WTC11 (cell line): ENCODE measurements at regions not wholly inside any gene's neighbourhood (a gene's known extent, or its start where the extent isn't known, plus 50 kb on each side); places are given as distances from the start of the nearest gene placed in this dataset.

Experiments
- ATAC-seq: fragments of 200-7000 bp; cut with Tn5 transposase; 2 replicates; pipeline ENCODE4 v1.10.0; 2021; ENCODE audit warnings: mild to moderate bottlenecking, moderate library complexity
- CTCF ChIA-PET: fragments of 300-600 bp; sonication (Branson Sonifier 250); formaldehyde crosslinking; loops from one replicate; lab custom pipeline; 2021; ENCODE audit warnings: antibody characterized with exemption; lab: Charles Lee
- POLR2A ChIA-PET: fragments of 350-600 bp; sonication (Branson Sonifier 250); formaldehyde crosslinking; loops from one replicate; lab custom pipeline; 2021; ENCODE audit warnings: antibody characterized with exemption; lab: Charles Lee
- DNase-seq: peaks from one replicate; pipeline ENCODE4 v3.0.0; 2021; ENCODE audit warnings: low spot score
- H3K27ac Mint-ChIP-seq: 2 replicates; pipeline ENCODE4 v1.8.0; 2021; ENCODE audit warnings: mixed read lengths
- H3K27me3 Mint-ChIP-seq: 2 replicates; pipeline ENCODE4 v1.8.0; 2021; ENCODE audit warnings: low read depth, mild to moderate bottlenecking, moderate library complexity, mixed read lengths
- H3K36me3 Mint-ChIP-seq: 2 replicates; pipeline ENCODE4 v1.8.0; 2021; ENCODE audit warnings: mixed read lengths
- H3K4me1 Mint-ChIP-seq: 2 replicates; pipeline ENCODE4 v1.8.0; 2022; ENCODE audit warnings: mixed read lengths
- H3K4me3 Mint-ChIP-seq: 2 replicates; pipeline ENCODE4 v1.8.0; 2021; ENCODE audit warnings: mild to moderate bottlenecking, moderate library complexity, mixed read lengths
- H3K9me3 Mint-ChIP-seq: 2 replicates; pipeline ENCODE4 v1.8.0; 2021; ENCODE audit warnings: mixed read lengths
- ETV6 ChIP-seq: sonication (generic); formaldehyde crosslinking; IDR thresholded peaks from 2 replicates; pipeline ENCODE4 v1.8.1; 2022; ENCODE audit warnings: mild to moderate bottlenecking, missing genetic modification reagents
- FOXK1 ChIP-seq: sonication (generic); formaldehyde crosslinking; IDR thresholded peaks from 2 replicates; pipeline ENCODE4 v1.8.0; 2022; ENCODE audit warnings: mild to moderate bottlenecking, moderate library complexity, missing genetic modification reagents
- JAZF1 ChIP-seq: fragments of 250-450 bp; sonication (Bioruptor Pico); IDR thresholded peaks from 2 replicates; pipeline ENCODE4 v1.9.0; 2021; ENCODE audit warnings: moderate library complexity, mild to moderate bottlenecking, inconsistent platforms
- JUN ChIP-seq: sonication (generic); formaldehyde crosslinking; IDR thresholded peaks from 2 replicates; pipeline ENCODE4 v1.8.0; 2023; ENCODE audit warnings: mild to moderate bottlenecking, missing genetic modification reagents
- MYBL2 ChIP-seq: sonication (generic); formaldehyde crosslinking; IDR thresholded peaks from 2 replicates; pipeline ENCODE4 v1.8.1; 2023; ENCODE audit warnings: mild to moderate bottlenecking, moderate library complexity, missing genetic modification reagents
- NFATC4 ChIP-seq: fragments of 250-450 bp; sonication (Bioruptor Pico); IDR thresholded peaks from 2 replicates; pipeline ENCODE4 v1.9.0; 2021; ENCODE audit warnings: mild to moderate bottlenecking
- NFE2L1 ChIP-seq: sonication (generic); formaldehyde crosslinking; IDR thresholded peaks from 2 replicates; pipeline ENCODE4 v1.8.1; 2023; ENCODE audit warnings: missing genetic modification reagents
- NR1H2 ChIP-seq: sonication (generic); formaldehyde crosslinking; IDR thresholded peaks from 2 replicates; pipeline ENCODE4 v1.9.0; 2021; ENCODE audit warnings: mild to moderate bottlenecking, moderate library complexity, missing genetic modification reagents
- OVOL2 ChIP-seq: fragments of 250-450 bp; sonication (Bioruptor Pico); IDR thresholded peaks from 2 replicates; pipeline ENCODE4 v1.9.0; 2021; ENCODE audit warnings: mild to moderate bottlenecking, borderline replicate concordance
- RELA ChIP-seq: sonication (generic); formaldehyde crosslinking; IDR thresholded peaks from 2 replicates; pipeline ENCODE4 v1.8.1; 2022; ENCODE audit warnings: missing genetic modification reagents, mild to moderate bottlenecking, borderline replicate concordance
- RORB ChIP-seq: fragments of 250-450 bp; sonication (Bioruptor Pico); IDR thresholded peaks from 2 replicates; pipeline ENCODE4 v1.9.0; 2021; ENCODE audit warnings: mild to moderate bottlenecking
- SMAD4 ChIP-seq: sonication (generic); formaldehyde crosslinking; IDR thresholded peaks from 2 replicates; pipeline ENCODE4 v1.8.0; 2022; ENCODE audit warnings: mild to moderate bottlenecking, missing genetic modification reagents
- SOX15 ChIP-seq: fragments of 250-450 bp; sonication (Bioruptor Pico); IDR thresholded peaks from 2 replicates; pipeline ENCODE4 v1.9.0; 2021; ENCODE audit warnings: mild to moderate bottlenecking
- ZNF138 ChIP-seq: sonication (generic); formaldehyde crosslinking; conservative IDR thresholded peaks from 2 replicates; pipeline ENCODE4 v1.8.1; 2022; ENCODE audit warnings: mild to moderate bottlenecking, moderate library complexity, missing genetic modification reagents
- ZNF219 ChIP-seq: sonication (generic); formaldehyde crosslinking; IDR thresholded peaks from 2 replicates; pipeline ENCODE4 v1.8.0; 2023; ENCODE audit warnings: missing genetic modification reagents, mild to moderate bottlenecking, borderline replicate concordance
- ZNF423 ChIP-seq: fragments of 250-450 bp; sonication (Bioruptor Pico); IDR thresholded peaks from 2 replicates; pipeline ENCODE4 v2.1.2; 2022; ENCODE audit warnings: mild to moderate bottlenecking, moderate library complexity
- TF ChIP-seq, protein P1 (sequence below): sonication (generic); formaldehyde crosslinking; IDR thresholded peaks from 2 replicates; pipeline ENCODE4 v1.8.0; 2022; ENCODE audit warnings: mild to moderate bottlenecking, missing genetic modification reagents
- TF ChIP-seq, protein P2 (sequence below): sonication (generic); formaldehyde crosslinking; IDR thresholded peaks from 2 replicates; pipeline ENCODE4 v1.8.1; 2023; ENCODE audit warnings: mild to moderate bottlenecking, missing genetic modification reagents, borderline replicate concordance
- TF ChIP-seq, protein P3 (sequence below): sonication (generic); formaldehyde crosslinking; IDR thresholded peaks from 2 replicates; pipeline ENCODE4 v1.8.1; 2022; ENCODE audit warnings: missing genetic modification reagents, borderline replicate concordance
- TF ChIP-seq, protein P4 (sequence below): sonication (generic); formaldehyde crosslinking; IDR thresholded peaks from 2 replicates; pipeline ENCODE4 v1.8.0; 2022; ENCODE audit warnings: mild to moderate bottlenecking, missing genetic modification reagents
- TF ChIP-seq, protein P5 (sequence below): sonication (generic); formaldehyde crosslinking; IDR thresholded peaks from 2 replicates; pipeline ENCODE4 v1.8.0; 2023; ENCODE audit warnings: missing genetic modification reagents
- TF ChIP-seq, protein P6 (sequence below): sonication (generic); formaldehyde crosslinking; IDR thresholded peaks from 2 replicates; pipeline ENCODE4 v1.8.0; 2022; ENCODE audit warnings: mild to moderate bottlenecking, missing genetic modification reagents

DNA sequence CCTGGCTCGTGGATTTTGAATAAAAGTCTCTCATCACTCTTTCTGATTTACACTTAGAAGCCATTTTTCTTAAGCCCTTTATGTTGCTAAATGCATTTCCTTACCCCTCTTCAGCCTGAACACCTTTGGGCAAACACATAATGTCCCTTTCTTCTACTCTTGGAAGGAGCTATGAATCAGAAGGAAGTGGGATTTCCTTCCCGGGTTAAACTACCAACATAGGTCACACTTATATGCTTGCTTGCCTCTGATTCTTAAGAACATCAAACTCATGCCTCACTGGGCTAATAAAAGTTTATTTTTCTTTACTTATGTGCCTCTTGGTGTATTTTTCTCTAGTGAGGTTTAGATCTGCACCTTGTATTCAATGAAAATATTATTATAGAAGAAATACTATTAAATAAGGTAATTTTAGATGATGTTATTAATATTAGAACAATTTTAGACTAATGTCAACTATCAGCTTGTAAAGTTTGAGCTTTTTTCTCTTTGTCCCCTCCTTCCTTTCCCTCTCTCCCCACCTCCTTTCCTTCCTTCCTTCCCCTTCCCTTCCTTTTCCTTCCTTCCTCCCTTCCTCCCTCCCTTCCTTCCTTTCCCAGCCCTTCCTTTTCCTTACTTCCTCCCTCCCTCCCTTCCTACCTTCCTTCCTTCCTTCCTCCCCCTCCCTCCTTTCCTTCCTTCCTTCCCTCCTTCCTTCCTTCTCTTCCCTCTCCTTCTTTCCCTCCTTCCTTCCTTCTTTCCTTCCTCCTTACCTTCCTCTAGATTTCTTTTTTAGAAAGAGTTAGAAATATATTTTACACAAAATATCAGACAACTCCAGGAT, 66.5 kb upstream of the KCNJ6 start:
- ChIA-PET CTCF (no interaction called here), POLR2A (no interaction called here)
- TF ChIP-seq, protein P1, sequence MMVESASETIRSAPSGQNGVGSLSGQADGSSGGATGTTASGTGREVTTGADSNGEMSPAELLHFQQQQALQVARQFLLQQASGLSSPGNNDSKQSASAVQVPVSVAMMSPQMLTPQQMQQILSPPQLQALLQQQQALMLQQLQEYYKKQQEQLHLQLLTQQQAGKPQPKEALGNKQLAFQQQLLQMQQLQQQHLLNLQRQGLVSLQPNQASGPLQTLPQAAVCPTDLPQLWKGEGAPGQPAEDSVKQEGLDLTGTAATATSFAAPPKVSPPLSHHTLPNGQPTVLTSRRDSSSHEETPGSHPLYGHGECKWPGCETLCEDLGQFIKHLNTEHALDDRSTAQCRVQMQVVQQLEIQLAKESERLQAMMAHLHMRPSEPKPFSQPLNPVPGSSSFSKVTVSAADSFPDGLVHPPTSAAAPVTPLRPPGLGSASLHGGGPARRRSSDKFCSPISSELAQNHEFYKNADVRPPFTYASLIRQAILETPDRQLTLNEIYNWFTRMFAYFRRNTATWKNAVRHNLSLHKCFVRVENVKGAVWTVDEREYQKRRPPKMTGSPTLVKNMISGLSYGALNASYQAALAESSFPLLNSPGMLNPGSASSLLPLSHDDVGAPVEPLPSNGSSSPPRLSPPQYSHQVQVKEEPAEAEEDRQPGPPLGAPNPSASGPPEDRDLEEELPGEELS (CRISPR knock-in tag) = no peak
- TF ChIP-seq, protein P2, sequence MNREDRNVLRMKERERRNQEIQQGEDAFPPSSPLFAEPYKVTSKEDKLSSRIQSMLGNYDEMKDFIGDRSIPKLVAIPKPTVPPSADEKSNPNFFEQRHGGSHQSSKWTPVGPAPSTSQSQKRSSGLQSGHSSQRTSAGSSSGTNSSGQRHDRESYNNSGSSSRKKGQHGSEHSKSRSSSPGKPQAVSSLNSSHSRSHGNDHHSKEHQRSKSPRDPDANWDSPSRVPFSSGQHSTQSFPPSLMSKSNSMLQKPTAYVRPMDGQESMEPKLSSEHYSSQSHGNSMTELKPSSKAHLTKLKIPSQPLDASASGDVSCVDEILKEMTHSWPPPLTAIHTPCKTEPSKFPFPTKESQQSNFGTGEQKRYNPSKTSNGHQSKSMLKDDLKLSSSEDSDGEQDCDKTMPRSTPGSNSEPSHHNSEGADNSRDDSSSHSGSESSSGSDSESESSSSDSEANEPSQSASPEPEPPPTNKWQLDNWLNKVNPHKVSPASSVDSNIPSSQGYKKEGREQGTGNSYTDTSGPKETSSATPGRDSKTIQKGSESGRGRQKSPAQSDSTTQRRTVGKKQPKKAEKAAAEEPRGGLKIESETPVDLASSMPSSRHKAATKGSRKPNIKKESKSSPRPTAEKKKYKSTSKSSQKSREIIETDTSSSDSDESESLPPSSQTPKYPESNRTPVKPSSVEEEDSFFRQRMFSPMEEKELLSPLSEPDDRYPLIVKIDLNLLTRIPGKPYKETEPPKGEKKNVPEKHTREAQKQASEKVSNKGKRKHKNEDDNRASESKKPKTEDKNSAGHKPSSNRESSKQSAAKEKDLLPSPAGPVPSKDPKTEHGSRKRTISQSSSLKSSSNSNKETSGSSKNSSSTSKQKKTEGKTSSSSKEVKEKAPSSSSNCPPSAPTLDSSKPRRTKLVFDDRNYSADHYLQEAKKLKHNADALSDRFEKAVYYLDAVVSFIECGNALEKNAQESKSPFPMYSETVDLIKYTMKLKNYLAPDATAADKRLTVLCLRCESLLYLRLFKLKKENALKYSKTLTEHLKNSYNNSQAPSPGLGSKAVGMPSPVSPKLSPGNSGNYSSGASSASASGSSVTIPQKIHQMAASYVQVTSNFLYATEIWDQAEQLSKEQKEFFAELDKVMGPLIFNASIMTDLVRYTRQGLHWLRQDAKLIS (CRISPR knock-in tag) = no peak
- TF ChIP-seq RORB = no peak
- H3K4me3 Mint-ChIP-seq = no peak overlapping the region
- no peaks in the 10 kb centered on the region for H3K27me3 Mint-ChIP-seq
- H3K36me3 Mint-ChIP-seq = no peaks in the 10 kb centered on the region
- no peak for ATAC-seq
- H3K9me3 Mint-ChIP-seq = no peaks in the 10 kb centered on the region
- H3K4me1 Mint-ChIP-seq = peaks cover 8% of the 10 kb centered on the region
- DNase-seq = no peak
- no peak overlapping the region for H3K27ac Mint-ChIP-seq

DNA sequence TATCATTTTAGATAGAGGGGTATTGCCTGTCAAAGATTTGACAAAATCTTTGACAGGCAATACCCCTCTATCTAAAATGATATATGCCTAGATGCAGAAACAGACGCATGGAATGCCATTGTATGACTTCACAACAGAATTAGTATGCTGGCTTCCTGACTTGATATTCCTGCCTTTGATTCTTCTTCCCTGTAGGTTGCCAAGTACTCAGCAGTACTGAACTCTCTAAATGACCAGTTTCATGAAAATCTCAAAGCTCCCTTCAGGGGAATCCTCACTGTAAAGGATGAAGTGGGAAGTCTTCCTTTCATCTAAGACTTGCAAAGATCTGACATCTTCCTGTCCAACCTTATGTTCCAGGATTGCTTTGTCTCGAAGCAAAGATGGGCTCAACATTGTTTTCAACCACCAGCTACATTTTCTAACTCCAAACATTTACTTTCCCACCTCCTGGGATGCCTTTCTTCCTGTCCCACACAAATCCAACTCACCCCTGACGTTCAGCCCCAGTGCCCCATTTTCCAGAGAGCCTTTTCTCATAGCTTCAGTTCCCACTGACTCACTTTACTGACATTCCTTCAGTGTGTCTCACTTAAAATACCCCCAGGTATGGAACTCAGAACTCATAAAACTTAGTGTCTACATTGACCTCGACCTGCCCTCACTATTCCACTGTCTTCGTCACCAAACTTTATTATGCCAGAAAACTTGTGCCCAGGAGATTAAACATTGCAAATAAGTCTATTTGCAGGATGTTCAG, 67.3 kb upstream of the KCNJ6 start:
- Mint-ChIP-seq H3K9me3 (no peaks in the 10 kb centered on the region), H3K36me3 (no peaks in the 10 kb centered on the region), H3K27me3 (no peaks in the 10 kb centered on the region), H3K4me3 (no peak overlapping the region), H3K4me1 (peaks cover 8% of the 10 kb centered on the region), H3K27ac (no peak overlapping the region)
- DNase-seq = no peak
- TF ChIP-seq NFATC4 (CRISPR knock-in tag) (no peak), ETV6 (no peak), NR1H2 (no peak), SOX15 (CRISPR knock-in tag) (no peak), SMAD4 (CRISPR knock-in tag) (no peak), MYBL2 (CRISPR knock-in tag) (no peak)
- ChIA-PET POLR2A (no interaction called here), CTCF (no interaction called here)
- no peak for ATAC-seq

DNA sequence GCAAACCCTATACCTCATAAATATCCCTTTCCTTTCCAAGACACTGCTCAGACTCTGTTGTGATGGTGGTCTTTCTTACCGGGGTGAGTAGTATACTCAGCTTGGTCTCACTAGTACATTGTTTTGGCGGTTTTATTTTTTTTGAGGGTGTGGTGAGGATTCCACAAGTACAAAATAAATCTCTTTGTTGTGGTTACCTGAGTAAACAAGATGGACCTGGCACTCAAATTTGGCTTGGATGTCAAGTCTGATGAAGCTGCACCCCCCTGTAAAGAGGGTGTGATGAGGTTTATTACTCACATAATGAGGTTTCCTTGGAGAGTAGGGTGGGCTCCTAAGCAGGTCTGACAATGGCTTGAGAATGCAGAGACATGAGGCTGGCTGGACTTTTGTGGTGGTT, 68.2 kb upstream of the KCNJ6 start:
- H3K9me3 Mint-ChIP-seq = peaks cover 7% of the 10 kb centered on the region
- H3K4me3 Mint-ChIP-seq = no peak overlapping the region
- H3K36me3 Mint-ChIP-seq = no peaks in the 10 kb centered on the region
- H3K27me3 Mint-ChIP-seq = no peaks in the 10 kb centered on the region; the same call in 1 of the 2 replicates
- H3K4me1 Mint-ChIP-seq = peaks cover 8% of the 10 kb centered on the region
- DNase-seq = no peak
- ChIA-PET CTCF (no interaction called here), POLR2A (no interaction called here)
- H3K27ac Mint-ChIP-seq = no peak overlapping the region
- ATAC-seq = no peak
- TF ChIP-seq, protein P3, sequence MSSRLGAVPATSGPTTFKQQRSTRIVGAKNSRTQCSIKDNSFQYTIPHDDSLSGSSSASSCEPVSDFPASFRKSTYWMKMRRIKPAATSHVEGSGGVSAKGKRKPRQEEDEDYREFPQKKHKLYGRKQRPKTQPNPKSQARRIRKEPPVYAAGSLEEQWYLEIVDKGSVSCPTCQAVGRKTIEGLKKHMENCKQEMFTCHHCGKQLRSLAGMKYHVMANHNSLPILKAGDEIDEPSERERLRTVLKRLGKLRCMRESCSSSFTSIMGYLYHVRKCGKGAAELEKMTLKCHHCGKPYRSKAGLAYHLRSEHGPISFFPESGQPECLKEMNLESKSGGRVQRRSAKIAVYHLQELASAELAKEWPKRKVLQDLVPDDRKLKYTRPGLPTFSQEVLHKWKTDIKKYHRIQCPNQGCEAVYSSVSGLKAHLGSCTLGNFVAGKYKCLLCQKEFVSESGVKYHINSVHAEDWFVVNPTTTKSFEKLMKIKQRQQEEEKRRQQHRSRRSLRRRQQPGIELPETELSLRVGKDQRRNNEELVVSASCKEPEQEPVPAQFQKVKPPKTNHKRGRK = no peak
- TF ChIP-seq, protein P4, sequence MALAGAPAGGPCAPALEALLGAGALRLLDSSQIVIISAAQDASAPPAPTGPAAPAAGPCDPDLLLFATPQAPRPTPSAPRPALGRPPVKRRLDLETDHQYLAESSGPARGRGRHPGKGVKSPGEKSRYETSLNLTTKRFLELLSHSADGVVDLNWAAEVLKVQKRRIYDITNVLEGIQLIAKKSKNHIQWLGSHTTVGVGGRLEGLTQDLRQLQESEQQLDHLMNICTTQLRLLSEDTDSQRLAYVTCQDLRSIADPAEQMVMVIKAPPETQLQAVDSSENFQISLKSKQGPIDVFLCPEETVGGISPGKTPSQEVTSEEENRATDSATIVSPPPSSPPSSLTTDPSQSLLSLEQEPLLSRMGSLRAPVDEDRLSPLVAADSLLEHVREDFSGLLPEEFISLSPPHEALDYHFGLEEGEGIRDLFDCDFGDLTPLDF (CRISPR knock-in tag) = no peak
- TF ChIP-seq, protein P5, sequence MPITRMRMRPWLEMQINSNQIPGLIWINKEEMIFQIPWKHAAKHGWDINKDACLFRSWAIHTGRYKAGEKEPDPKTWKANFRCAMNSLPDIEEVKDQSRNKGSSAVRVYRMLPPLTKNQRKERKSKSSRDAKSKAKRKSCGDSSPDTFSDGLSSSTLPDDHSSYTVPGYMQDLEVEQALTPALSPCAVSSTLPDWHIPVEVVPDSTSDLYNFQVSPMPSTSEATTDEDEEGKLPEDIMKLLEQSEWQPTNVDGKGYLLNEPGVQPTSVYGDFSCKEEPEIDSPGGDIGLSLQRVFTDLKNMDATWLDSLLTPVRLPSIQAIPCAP (CRISPR knock-in tag) = no peak
- TF ChIP-seq MYBL2 (CRISPR knock-in tag) (no peak), ZNF219 (CRISPR knock-in tag) (no peak), ZNF423 (CRISPR knock-in tag) (no peak), OVOL2 (CRISPR knock-in tag) (no peak), FOXK1 (CRISPR knock-in tag) (no peak), NFE2L1 (CRISPR knock-in tag) (no peak), ZNF138 (CRISPR knock-in tag) (no peak), JAZF1 (CRISPR knock-in tag) (no peak), ETV6 (no peak), JUN (CRISPR knock-in tag) (no peak), RELA (CRISPR knock-in tag) (no peak)
- TF ChIP-seq, protein P6, sequence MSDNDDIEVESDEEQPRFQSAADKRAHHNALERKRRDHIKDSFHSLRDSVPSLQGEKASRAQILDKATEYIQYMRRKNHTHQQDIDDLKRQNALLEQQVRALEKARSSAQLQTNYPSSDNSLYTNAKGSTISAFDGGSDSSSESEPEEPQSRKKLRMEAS (CRISPR knock-in tag) = no peak
